ENCODE measurements at regions not wholly inside any gene's neighbourhood (a gene's known extent, or its start where the extent isn't known, plus 50 kb on each side); places are given as distances from the start of the nearest gene placed in this dataset.

- no peak for TF ChIP-seq CTCF (IDR thresholded peaks at IDR 0.05; ENCODE audit: extremely low read depth in 1 of 2, insufficient read depth in 1 of 2, low read depth in 1 of 2, low read length in 2 of 2)
- no peak for TF ChIP-seq POLR2AphosphoS5 (IDR thresholded peaks at IDR 0.05; ENCODE audit: insufficient read depth, low read depth, low read length)
- TF ChIP-seq POLR2A (IDR thresholded peaks at IDR 0.05; ENCODE audit: low read depth, low read length), result no peak
Observed at GRCh38 chr21:24278711-24279110, 1328.6 kb downstream of the MRPL39 start.

Measured in endothelial cell of umbilical vein (primary cell).